GM18909 (cell line): ENCODE measurements at regions not wholly inside any gene's neighbourhood (a gene's known extent, or its start where the extent isn't known, plus 50 kb on each side); places are given as distances from the start of the nearest gene placed in this dataset.
A peak's percentile ranks its signal among the peaks of the same experiment; 100 is the strongest.

Source experiments
- ATAC-seq: cut with Tn5 transposase; IDR thresholded peaks from one replicate; pipeline ENCODE4 v1.9.1; 2021; ENCODE audit warnings: mild to moderate bottlenecking; ENCODE audit not compliant: unreplicated experiment, poor library complexity

DNA sequence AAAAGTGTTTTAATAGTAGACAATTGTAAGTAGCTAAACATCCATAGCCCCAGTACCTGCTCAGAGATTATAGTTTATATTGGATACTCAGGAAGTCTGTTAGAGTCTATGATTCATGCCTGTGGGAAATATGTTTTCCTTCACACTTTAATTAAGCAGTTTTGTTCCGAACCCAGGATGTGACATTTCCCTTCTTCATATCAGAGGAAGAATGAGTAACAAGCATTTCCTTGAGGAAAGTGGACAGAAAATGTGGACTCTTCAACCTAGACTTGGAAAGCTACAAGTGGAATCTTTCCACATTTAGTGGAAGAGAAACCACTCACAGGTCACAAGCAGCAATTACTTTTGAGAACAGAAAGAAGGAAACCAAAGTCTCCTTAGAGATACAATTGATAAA, 419.4 kb downstream of the C4orf33 start:
- ATAC-seq = no peak

DNA sequence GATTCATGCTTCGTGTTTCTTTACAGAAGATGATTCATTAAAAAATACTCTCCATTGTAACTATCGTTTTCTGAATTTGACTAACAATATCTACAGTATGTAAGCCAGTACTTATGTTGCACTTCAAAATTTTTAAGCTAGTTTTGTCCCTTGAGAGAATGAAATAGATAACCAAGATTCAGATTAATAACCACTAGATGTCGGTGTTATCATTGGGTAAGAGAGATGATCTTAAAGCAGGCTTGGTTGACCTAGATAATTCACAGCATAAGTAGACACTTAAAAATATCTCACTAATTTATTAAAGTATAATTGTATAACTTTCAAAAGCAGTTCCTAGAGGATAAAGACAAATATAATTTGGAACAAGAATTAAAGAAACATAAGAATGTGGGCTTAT, 430.9 kb downstream of the C4orf33 start:
- ATAC-seq = no peak

DNA sequence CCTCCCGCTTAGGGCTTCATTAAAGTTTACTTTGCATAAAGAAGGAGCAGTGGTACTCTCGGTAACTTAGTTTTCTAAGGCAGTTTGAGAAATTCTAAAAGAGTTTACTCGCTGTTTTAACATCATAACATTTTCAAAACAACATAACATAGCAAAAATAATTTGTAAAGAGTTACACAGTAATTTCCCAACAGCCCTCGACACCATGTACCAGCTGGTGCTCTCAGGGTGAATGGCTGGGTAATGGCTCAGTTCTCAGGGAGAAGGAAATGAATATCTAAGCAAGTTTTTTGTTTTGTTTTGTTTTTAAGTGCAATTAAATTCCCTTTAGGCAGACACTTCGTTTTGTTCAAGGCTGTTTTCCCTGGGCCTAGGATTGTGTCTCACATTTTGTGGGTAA, 435.3 kb downstream of the C4orf33 start:
- no peak for ATAC-seq

DNA sequence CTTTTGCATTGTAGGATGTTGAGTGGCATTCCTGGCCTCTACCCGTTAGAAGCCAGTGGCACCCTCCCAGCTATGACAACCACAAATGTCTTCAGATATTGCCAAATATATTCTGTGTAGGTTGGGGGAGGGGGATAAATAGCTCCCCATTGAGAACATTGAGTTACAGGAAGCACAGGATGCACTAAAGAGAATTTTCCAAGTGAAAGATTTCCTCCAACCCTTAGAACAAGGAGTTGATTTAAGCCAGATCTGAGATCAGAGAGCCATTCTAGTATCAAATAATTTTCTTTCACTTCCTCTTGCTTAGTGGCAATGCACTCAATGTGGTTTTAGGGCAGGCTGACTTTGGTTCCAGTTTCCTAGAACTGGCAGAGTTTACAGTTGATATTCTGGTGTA, 436.6 kb downstream of the C4orf33 start:
- ATAC-seq = peak; percentile 76

DNA sequence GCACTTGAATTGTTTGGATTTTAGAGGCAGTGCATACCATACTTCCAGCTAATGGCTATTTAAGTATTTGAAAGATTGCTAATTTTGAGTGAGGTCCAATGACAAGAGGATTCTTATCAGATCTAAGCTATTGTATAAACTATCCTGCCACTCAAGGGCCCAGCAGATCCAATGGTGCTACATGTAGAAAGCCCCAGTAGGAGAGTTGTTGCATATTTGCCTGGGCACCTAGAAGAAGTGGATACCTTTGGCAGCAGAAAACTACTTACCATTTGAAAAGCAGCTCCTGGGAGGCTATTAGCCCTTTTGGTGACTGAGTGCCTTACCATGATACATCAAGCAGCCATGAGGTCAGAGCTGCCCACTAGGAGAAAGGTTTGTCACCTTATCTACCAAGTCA, 447.3 kb downstream of the C4orf33 start:
- ATAC-seq = no peak

DNA sequence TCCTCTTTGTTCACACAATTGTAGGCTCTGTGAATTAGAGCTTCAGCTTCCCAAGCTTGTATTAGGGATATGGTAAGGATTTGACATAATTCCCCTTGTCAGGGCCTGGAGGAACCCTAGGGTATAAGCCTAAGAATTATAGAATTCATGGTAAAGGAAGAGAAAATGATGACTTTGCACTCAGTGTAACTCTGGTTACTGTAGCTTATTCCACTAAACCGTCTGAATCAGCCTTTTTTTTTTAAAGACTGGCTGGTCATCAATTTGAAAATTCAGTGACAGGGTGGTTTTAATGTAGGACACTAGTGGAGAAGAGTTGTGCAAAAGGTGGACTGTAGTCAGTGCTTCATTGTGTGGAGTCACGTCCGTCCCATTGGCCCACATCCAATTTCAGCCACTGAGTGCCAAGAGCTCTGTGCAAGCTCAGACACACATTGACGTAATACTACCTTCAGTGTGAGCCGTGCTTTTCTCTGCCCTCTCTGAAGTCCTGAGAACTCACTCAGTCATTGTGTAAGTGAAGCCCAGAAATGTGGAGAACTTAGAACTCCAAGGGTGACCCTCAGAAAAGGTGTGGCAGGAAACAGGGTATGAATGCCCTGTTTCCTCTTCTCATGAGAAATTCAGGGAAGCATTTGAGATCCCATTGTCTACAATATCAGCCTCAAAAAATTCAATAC, 449.8 kb downstream of the C4orf33 start:
- no peak for ATAC-seq

DNA sequence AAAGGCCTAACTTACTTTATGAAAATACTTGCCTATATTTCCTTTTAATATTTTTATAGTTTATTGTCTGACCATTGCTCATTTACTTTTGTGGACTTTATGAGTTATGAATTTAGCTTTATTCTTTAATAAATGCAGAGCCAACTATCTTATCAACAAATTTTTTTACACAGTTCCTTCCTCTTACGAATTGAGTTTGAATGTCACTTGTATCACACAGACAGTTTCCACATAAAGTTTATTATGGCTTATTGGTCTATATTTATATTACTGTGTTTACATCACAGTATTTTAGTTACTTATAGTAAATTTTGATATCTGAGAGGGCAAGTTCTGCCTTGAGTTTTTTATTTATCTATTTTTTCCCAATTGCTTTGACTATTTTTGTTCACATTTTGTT, 450.6 kb downstream of the C4orf33 start:
- ATAC-seq = no peak

DNA sequence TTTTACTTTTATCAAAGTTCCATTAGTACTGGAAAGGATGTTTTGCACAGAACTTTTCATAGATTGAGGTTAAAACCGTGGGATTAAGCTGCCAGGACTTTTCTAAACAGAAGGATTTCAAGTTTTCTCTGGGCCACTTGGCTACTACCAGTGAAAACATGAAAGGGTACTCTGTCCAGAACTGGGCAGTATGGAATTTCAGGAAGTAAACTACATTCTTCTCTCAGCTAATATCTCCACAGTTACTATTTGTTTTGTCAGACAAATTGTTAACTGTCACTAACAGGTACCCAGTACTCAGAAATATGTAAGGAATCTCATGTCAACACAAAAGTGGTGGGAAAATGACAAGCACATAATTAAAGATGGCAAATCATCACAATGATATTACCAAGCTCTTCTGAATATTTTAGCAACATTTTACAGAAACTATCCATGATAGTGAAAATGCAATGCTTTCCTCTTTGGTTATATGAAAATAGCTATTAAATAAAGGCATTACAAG, 454.4 kb downstream of the C4orf33 start:
- no peak for ATAC-seq

GRCh38 chr4:129561280-129561679, 465.3 kb downstream of the C4orf33 start:
- no peak for ATAC-seq

- no peak for ATAC-seq
These were observed 466.1 kb downstream of the C4orf33 start for GRCh38 chr4:129561886-129562671.

DNA sequence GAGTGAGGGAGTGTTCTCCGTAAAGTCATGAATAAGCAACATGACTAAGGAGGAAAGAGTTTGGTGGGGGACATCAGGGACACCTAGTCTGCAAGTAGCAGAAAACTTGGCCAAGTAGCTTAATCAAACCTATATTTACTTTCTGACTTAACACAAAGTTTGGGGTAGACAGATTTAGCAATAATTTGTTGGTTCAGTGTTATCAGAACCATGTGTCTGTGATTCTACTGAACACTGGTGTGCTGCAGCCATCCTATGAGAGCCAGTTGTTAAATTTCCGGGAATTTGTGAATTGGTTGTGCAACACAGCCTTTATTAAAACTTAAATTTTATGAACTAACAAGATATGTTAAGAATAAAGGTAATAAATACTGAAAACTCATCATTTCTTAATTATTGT, 469.3 kb downstream of the C4orf33 start:
- ATAC-seq = no peak

DNA sequence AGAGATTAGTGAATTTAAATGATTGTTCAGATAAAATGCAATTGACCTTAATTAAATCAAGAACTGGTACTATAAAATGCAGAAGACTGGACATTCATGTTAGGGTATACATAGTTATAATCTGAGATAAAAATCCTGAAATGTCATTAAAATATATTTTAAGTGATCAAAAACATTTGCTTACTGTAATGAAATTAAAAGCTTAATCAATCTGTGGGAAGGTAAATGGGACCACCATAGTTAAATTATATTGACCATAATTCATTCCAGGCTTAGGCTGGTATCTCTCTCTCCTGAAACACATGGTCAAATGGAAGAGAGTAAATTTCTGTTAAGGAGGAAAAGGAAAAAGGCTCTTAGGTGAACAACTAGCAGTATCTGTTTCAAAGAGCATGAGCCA, 474.4 kb downstream of the C4orf33 start:
- no peak for ATAC-seq

DNA sequence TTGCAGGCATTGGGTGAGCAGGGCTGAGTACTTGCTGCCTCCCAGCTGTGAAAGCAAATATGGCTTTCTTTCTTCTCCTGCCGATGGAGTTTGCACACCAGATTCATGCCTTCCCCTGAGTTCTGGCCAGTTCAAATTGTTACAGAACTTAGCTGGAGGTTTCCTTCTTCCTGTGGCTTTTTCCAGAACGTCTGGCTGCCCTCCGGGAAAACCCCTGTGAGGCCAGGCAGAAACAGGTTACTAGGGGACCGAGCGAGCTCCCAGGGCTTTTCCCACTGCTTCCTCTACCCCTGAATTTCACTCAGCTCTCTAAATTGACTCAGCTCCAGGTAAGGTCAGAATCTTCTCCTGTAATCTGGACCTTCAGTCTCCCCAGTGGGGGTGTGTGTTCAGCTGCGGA, 482.4 kb downstream of the C4orf33 start:
- ATAC-seq = no peak

DNA sequence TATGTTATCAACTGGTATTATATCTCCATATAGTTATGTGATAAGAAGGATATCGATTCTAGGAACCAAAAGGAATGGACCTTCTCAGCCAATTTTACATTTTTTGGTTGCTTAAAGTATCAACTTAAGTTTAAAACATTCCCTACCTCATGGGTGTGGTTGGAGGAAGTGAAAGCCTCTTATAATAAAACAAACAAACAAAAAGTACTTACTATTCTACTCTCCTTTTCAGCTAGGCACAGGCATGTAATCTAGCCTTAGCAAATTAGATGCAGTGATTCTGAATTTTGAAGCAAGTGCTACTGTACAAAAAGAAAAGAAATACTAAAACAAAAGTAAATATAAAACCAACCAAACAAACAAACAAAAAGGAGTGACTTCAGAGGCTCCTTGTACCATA, 485.4 kb downstream of the C4orf33 start:
- ATAC-seq = no peak

DNA sequence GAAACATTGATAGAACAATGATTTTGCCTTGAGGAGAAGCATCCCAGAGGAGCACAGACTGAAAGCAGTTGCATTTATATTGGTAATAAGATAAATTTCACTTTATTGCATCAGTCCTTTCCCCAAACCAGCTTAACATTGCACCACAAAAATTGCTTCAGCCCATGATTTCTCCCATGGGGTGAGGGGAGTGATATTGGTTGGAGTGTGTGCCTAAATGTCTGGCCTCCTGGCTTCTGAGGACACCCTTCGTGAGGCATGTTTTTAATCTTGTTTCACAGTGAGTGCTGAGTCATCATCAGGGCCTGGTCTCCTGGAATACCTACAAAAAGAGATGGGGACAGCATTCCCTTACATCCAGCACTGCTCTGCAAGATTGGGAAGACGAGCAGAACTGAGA, 487.9 kb downstream of the C4orf33 start:
- ATAC-seq = no peak

GRCh38 chr4:129598582-129598981, 502.6 kb downstream of the C4orf33 start:
- ATAC-seq = no peak

- ATAC-seq = no peak
These were observed 504.9 kb downstream of the C4orf33 start for GRCh38 chr4:129600898-129601297.

DNA sequence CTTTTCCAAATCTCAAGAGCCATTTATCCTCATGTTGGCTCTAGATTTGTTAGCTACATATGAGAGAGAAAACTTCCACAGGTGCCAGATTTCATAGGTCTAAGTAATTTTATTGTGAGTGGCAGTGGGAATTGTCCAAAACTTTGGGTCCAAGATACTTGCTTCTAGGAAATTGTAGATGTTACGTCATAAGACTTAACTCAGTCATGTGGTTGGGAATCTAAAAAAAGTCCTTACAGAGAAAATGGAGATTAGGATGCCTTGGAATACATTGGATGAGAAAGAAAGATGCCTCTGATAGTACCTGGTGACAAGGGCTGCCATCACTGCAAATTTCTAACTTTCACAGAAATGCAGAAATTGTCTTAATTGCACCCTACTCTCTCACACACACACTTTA, 506.5 kb downstream of the C4orf33 start:
- no peak for ATAC-seq

- ATAC-seq = no peak
These were observed 507.4 kb downstream of the C4orf33 start for GRCh38 chr4:129603241-129603931.

- ATAC-seq = no peak
These were observed 508.8 kb downstream of the C4orf33 start for GRCh38 chr4:129604632-129605255.

GRCh38 chr4:129614611-129615010, 518.7 kb downstream of the C4orf33 start:
- ATAC-seq = no peak
